Upper lobe of left lung (tissue), 6 donors: ENCODE measurements at regions not wholly inside any gene's neighbourhood (a gene's known extent, or its start where the extent isn't known, plus 50 kb on each side); places are given as distances from the start of the nearest gene placed in this dataset.

Experiments
- ATAC-seq, 2 donors: fragments of 200-7000 bp; cut with Tn5 transposase; one replicate each; pipeline ENCODE4 v1.9.1; 2022; ENCODE audit warnings: mild to moderate bottlenecking in 2 of 2, moderate library complexity in 2 of 2; ENCODE audit not compliant: low FRiP score in 2 of 2
- DNase-seq, 2 donors: peaks; one replicate each; pipeline ENCODE4 v3.0.0-alpha.2; 2019 to 2020
- H3K27ac ChIP-seq, 4 donors: fragments of 200-600 bp; sonication (generic); one replicate each; pipeline ENCODE4 v1.5.1; 2016 to 2019
- H3K27me3 ChIP-seq, 4 donors: fragments of 200-600 bp; sonication (generic); one replicate each; pipeline ENCODE4 v1.5.1; 2017 to 2019
- H3K36me3 ChIP-seq, 4 donors: fragments of 200-600 bp; sonication (generic); one replicate each; pipeline ENCODE4 v1.5.1; 2016 to 2019
- H3K4me1 ChIP-seq, 4 donors: fragments of 200-600 bp; sonication (generic); one replicate each; pipeline ENCODE4 v1.5.1; 2018 to 2019
- H3K4me3 ChIP-seq, 4 donors: fragments of 200-600 bp; sonication (generic); one replicate each; pipeline ENCODE4 v1.5.1; 2017 to 2019; ENCODE audit warnings: mild to moderate bottlenecking in 2 of 4, moderate library complexity in 1 of 4
- H3K9me3 ChIP-seq, 4 donors: fragments of 200-600 bp; sonication (generic); one replicate each; pipeline ENCODE4 v1.5.1; 2018 to 2019
- CTCF ChIP-seq, 6 experiments: fragments of 450-650 bp in 4 of 6; fragments of 200-600 bp in 2 of 6; sonication (generic) in 2 of 6; IDR thresholded peaks; one replicate each; pipeline ENCODE4 v1.5.1; 2016 to 2019; ENCODE audit warnings: antibody characterized with exemption in 6 of 6
- EP300 ChIP-seq, 4 donors: sonication (generic); formaldehyde crosslinking; IDR thresholded peaks; one replicate each; pipeline ENCODE4 v1.5.1; 2017; ENCODE audit warnings: antibody characterized with exemption in 4 of 4, control low read depth in 2 of 4
- POLR2A ChIP-seq, 4 donors: fragments of 450-650 bp; IDR thresholded peaks; one replicate each; pipeline ENCODE4 v1.5.1; 2016 to 2017; ENCODE audit warnings: antibody characterized with exemption in 4 of 4, mild to moderate bottlenecking in 2 of 4
- POLR2AphosphoS5 ChIP-seq, 2 donors: sonication (generic); formaldehyde crosslinking; IDR thresholded peaks; one replicate each; pipeline ENCODE4 v1.5.1; 2017; ENCODE audit warnings: antibody characterized with exemption in 2 of 2
- WGBS, 2 donors: methylation state at CpG; one replicate each; pipeline ENCODE4 v1.1.5; 2017 to 2018; 5-methylcytosine and 5-hydroxymethylcytosine counted together
- donor health status: DM: no; HTN: no; CAD: no; lungs with moderate emphysema.
- donor health status: DM: no; HTN: yes; CAD: no; lungs with severe emphysema.

GRCh38 chr2:191622374-191623320 lies 55.3 kb upstream of the NABP1 start:
- Histone ChIP-seq H3K27ac (peak overlapping the region in 2 of 4 donors; percentile 3 to 41), H3K27me3 (no peaks in the 10 kb centered on the region), H3K36me3 (no peaks in the 10 kb centered on the region), H3K4me1 (peaks cover 0 to 25% (median 10%) of the 10 kb centered on the region in 4 donors), H3K9me3 (no peaks in the 10 kb centered on the region), H3K4me3 (no peak overlapping the region)
- WGBS, 2 donors: 68 to 86% methylated on average over 5 of the region's 5 CpGs
- ATAC-seq (no peak), DNase-seq (no peak)
- TF ChIP-seq CTCF (IDR thresholded peaks at IDR 0.05): no peak
- TF ChIP-seq POLR2AphosphoS5 (IDR thresholded peaks at IDR 0.05): no peak
- TF ChIP-seq EP300 (IDR thresholded peaks at IDR 0.05): no peak
- TF ChIP-seq POLR2A (IDR thresholded peaks at IDR 0.05): no peak

- DNase-seq: peak in 1 of 2 donors; percentile 58
- TF ChIP-seq POLR2AphosphoS5 (IDR thresholded peaks at IDR 0.05) (peak in 1 of 2 donors; percentile 66), POLR2A (IDR thresholded peaks at IDR 0.05) (no peak)
- Histone ChIP-seq H3K9me3 (no peaks in the 10 kb centered on the region), H3K36me3 (no peaks in the 10 kb centered on the region), H3K4me1 (peaks cover 0 to 16% (median 10%) of the 10 kb centered on the region in 4 donors), H3K27ac (peak overlapping the region in 1 of 4 donors; percentile 40), H3K4me3 (no peak overlapping the region), H3K27me3 (no peaks in the 10 kb centered on the region)
- WGBS, 2 donors: 39 to 56% methylated on average over 3 of the region's 3 CpGs
- ATAC-seq: peak in 1 of 2 donors; percentile 58
Measured at GRCh38 chr2:191625016-191625415, 52.9 kb upstream of the NABP1 start.

GRCh38 chr2:191625446-191625845 lies 52.5 kb upstream of the NABP1 start:
- Histone ChIP-seq H3K4me1 (peaks cover 0 to 16% (median 10%) of the 10 kb centered on the region in 4 donors), H3K4me3 (no peak overlapping the region), H3K36me3 (no peaks in the 10 kb centered on the region), H3K27ac (peak overlapping the region in 1 of 4 donors; percentile 40), H3K9me3 (no peaks in the 10 kb centered on the region), H3K27me3 (no peaks in the 10 kb centered on the region)
- DNase-seq: no peak
- no peak for TF ChIP-seq POLR2A (IDR thresholded peaks at IDR 0.05)
- no peak for TF ChIP-seq CTCF (IDR thresholded peaks at IDR 0.05)
- no peak for TF ChIP-seq POLR2AphosphoS5 (IDR thresholded peaks at IDR 0.05)
- no peak for TF ChIP-seq EP300 (IDR thresholded peaks at IDR 0.05)
- 35 to 39% methylated on average over 2 of the region's 2 CpGs for WGBS, 2 donors
- ATAC-seq: no peak

- no peaks in the 10 kb centered on the region for H3K27me3 ChIP-seq
- no peak for DNase-seq
- H3K4me1 ChIP-seq: peaks cover 0 to 16% (median 10%) of the 10 kb centered on the region in 4 donors
- no peak overlapping the region for H3K4me3 ChIP-seq
- no peak overlapping the region for H3K27ac ChIP-seq
- H3K36me3 ChIP-seq: no peaks in the 10 kb centered on the region
- no peaks in the 10 kb centered on the region for H3K9me3 ChIP-seq
- TF ChIP-seq CTCF (IDR thresholded peaks at IDR 0.05) (no peak), POLR2A (IDR thresholded peaks at IDR 0.05) (no peak), EP300 (IDR thresholded peaks at IDR 0.05) (no peak), POLR2AphosphoS5 (IDR thresholded peaks at IDR 0.05) (no peak)
- ATAC-seq: no peak
Measured at GRCh38 chr2:191626497-191627151, 51.3 kb upstream of the NABP1 start.

GRCh38 chr2:191627518-191627917 lies 50.4 kb upstream of the NABP1 start:
- Histone ChIP-seq H3K27me3 (no peaks in the 10 kb centered on the region), H3K9me3 (no peaks in the 10 kb centered on the region), H3K27ac (no peak overlapping the region), H3K4me3 (no peak overlapping the region), H3K36me3 (no peaks in the 10 kb centered on the region), H3K4me1 (peaks cover 0 to 16% (median 9%) of the 10 kb centered on the region in 4 donors)
- WGBS, 2 donors: 71 to 77% methylated on average over 1 of the region's 1 CpG
- no peak for ATAC-seq
- TF ChIP-seq CTCF (IDR thresholded peaks at IDR 0.05): no peak
- TF ChIP-seq POLR2A (IDR thresholded peaks at IDR 0.05): no peak
- TF ChIP-seq POLR2AphosphoS5 (IDR thresholded peaks at IDR 0.05): no peak
- no peak for TF ChIP-seq EP300 (IDR thresholded peaks at IDR 0.05)
- DNase-seq: no peak
